SU-DHL-6 (cell line): ENCODE measurements at regions not wholly inside any gene's neighbourhood (a gene's known extent, or its start where the extent isn't known, plus 50 kb on each side); places are given as distances from the start of the nearest gene placed in this dataset.
"Not testable (repeated sequence)": the region's sequence is repeated elsewhere in the genome, so short reads cannot be mapped to it uniquely, and the experiment has no call there.

ENCODE experiments used
- H2AFZ ChIP-seq: fragments of 200-600 bp; sonication (generic); 2 replicates; pipeline ENCODE4 v1.6.1; 2014; ENCODE audit warnings: low read depth, mild to moderate bottlenecking, moderate library complexity, mixed read lengths, antibody characterized with exemption, low read length; ENCODE audit not compliant: severe bottlenecking
- H3F3A ChIP-seq: fragments of 200-600 bp; shearing (Covaris generic); 2 replicates; pipeline ENCODE4 v1.6.0; 2016; ENCODE audit warnings: antibody characterized with exemption, mild to moderate bottlenecking; ENCODE audit not compliant: insufficient read depth
- H3K27ac ChIP-seq: fragments of 200-600 bp; sonication (generic); 2 replicates; pipeline ENCODE4 v1.5.1; 2016; ENCODE audit warnings: low read depth, mild to moderate bottlenecking, low read length, moderate library complexity, mixed read lengths
- H3K27me3 ChIP-seq: fragments of 200-600 bp; sonication (generic), shearing (Covaris generic); 2 replicates; pipeline ENCODE4 v1.6.0; 2014; ENCODE audit warnings: mild to moderate bottlenecking, low read length
- H3K36me3 ChIP-seq: fragments of 200-600 bp; sonication (generic); 2 replicates; pipeline ENCODE4 v1.6.1; 2014; ENCODE audit warnings: mild to moderate bottlenecking, low read length, mixed read lengths
- H3K4me2 ChIP-seq: fragments of 300-600, 200-600 bp; shearing (Covaris generic), sonication (generic); 2 replicates; pipeline ENCODE4 v1.6.0; 2014; ENCODE audit warnings: low read length, low read depth, mild to moderate bottlenecking; ENCODE audit not compliant: poor library complexity, severe bottlenecking
- H3K4me3 ChIP-seq: fragments of 200-600 bp; sonication (generic); 2 replicates; pipeline ENCODE4 v1.5.1; 2014; ENCODE audit warnings: antibody characterized with exemption, low read length, mild to moderate bottlenecking, mixed read lengths; ENCODE audit not compliant: insufficient read depth, poor library complexity, severe bottlenecking
- H3K79me2 ChIP-seq: fragments of 200-600 bp; sonication (generic); 2 replicates; pipeline ENCODE4 v1.6.1; 2014; ENCODE audit warnings: mild to moderate bottlenecking, low read length, moderate library complexity; ENCODE audit not compliant: insufficient read depth
- H3K9ac ChIP-seq: fragments of 200-600 bp; sonication (generic); 2 replicates; pipeline ENCODE4 v1.7.0; 2014; ENCODE audit warnings: mild to moderate bottlenecking, low read length
- H3K9me2 ChIP-seq: fragments of 200-600 bp; sonication (generic); replicated peaks from 2 replicates; pipeline ENCODE4 v1.6.1; 2014; ENCODE audit warnings: low read length; ENCODE audit not compliant: insufficient read depth
- H3K9me3 ChIP-seq: fragments of 200-600 bp; sonication (generic); 2 replicates; pipeline ENCODE4 v1.6.1; 2014; ENCODE audit warnings: low read length, mixed read lengths; ENCODE audit not compliant: insufficient read depth
- H4K20me1 ChIP-seq: fragments of 200-600 bp; sonication (generic); 2 replicates; pipeline ENCODE4 v1.6.1; 2014; ENCODE audit warnings: low read depth, mild to moderate bottlenecking, antibody characterized with exemption, low read length, moderate library complexity, mixed read lengths
- CTCF ChIP-seq: fragments of 200-600 bp; sonication (generic); IDR thresholded peaks from one replicate; pipeline ENCODE4 v1.5.1; 2017; ENCODE audit warnings: antibody characterized with exemption, mild to moderate bottlenecking, low read length, moderate library complexity; ENCODE audit not compliant: insufficient read depth, poor library complexity, severe bottlenecking
- EZH2phosphoT487 ChIP-seq: fragments of 200-600 bp; sonication (generic), shearing (Covaris generic); conservative IDR thresholded peaks from 2 replicates; pipeline ENCODE4 v1.6.1; 2018; ENCODE audit warnings: mild to moderate bottlenecking, antibody characterized with exemption, low read length, moderate library complexity, mixed read lengths

GRCh38 chr17:31798205-31798724 lies 60.8 kb downstream of the COPRS start:
- H3K4me2 ChIP-seq, result no peak overlapping the region
- H3K79me2 ChIP-seq, result no peaks in the 10 kb centered on the region
- H3K9me2 ChIP-seq, result no peaks in the 10 kb centered on the region
- no peaks in the 10 kb centered on the region for H3K9me3 ChIP-seq
- no peak overlapping the region for H3K9ac ChIP-seq
- TF ChIP-seq EZH2phosphoT487, result no peak
- no peak for TF ChIP-seq CTCF
- no peaks in the 10 kb centered on the region for H4K20me1 ChIP-seq
- H3K27ac ChIP-seq, result no peak overlapping the region
- no peaks in the 10 kb centered on the region for H3F3A ChIP-seq
- no peaks in the 10 kb centered on the region for H3K36me3 ChIP-seq
- H3K4me3 ChIP-seq, result no peak overlapping the region
- no peak overlapping the region for H2AFZ ChIP-seq
- no peaks in the 10 kb centered on the region for H3K27me3 ChIP-seq

- H3K9me2 ChIP-seq, H3K27me3 ChIP-seq, H3K36me3 ChIP-seq, H3F3A ChIP-seq, H3K4me2 ChIP-seq, H3K79me2 ChIP-seq, H3K27ac ChIP-seq, H4K20me1 ChIP-seq, H3K4me3 ChIP-seq, H3K9ac ChIP-seq, H2AFZ ChIP-seq, H3K9me3 ChIP-seq: not testable (repeated sequence)
These were observed 63.1 kb downstream of the COPRS start for GRCh38 chr17:31795941-31796340.

GRCh38 chr17:31794111-31794510 lies 64.9 kb downstream of the COPRS start:
- TF ChIP-seq CTCF (no peak), EZH2phosphoT487 (no peak)
- Histone ChIP-seq H4K20me1 (no peaks in the 10 kb centered on the region), H3F3A (no peaks in the 10 kb centered on the region), H3K79me2 (no peaks in the 10 kb centered on the region), H3K9ac (no peak overlapping the region), H3K36me3 (no peaks in the 10 kb centered on the region), H3K9me2 (no peaks in the 10 kb centered on the region), H2AFZ (no peak overlapping the region), H3K27ac (no peak overlapping the region), H3K4me3 (no peak overlapping the region), H3K9me3 (no peaks in the 10 kb centered on the region), H3K27me3 (no peaks in the 10 kb centered on the region), H3K4me2 (no peak overlapping the region)

- not testable (repeated sequence) for H3F3A ChIP-seq, H3K4me3 ChIP-seq, H2AFZ ChIP-seq, H3K79me2 ChIP-seq, H3K9me3 ChIP-seq, H3K36me3 ChIP-seq, H3K27ac ChIP-seq, H3K4me2 ChIP-seq, H3K9me2 ChIP-seq, H3K27me3 ChIP-seq, H3K9ac ChIP-seq, H4K20me1 ChIP-seq
These were observed 65.4 kb downstream of the COPRS start for GRCh38 chr17:31793634-31794033.
